ENCODE measurements at regions not wholly inside any gene's neighbourhood (a gene's known extent, or its start where the extent isn't known, plus 50 kb on each side); places are given as distances from the start of the nearest gene placed in this dataset.

GRCh38 chr12:66065150-66065549, 65.4 kb downstream of the LLPH start:
- TF ChIP-seq CTCF (conservative IDR thresholded peaks at IDR 0.05 in 1 of 2, IDR thresholded peaks at IDR 0.05 in 1 of 2; ENCODE audit: extremely low read depth in 1 of 2, insufficient read depth in 1 of 2, low read depth in 1 of 2, low read length in 2 of 2) = no peak
- no peak for TF ChIP-seq EZH2 (IDR thresholded peaks at IDR 0.05; ENCODE audit: borderline replicate concordance, low read length)
